ENCODE measurements at regions not wholly inside any gene's neighbourhood (a gene's known extent, or its start where the extent isn't known, plus 50 kb on each side); places are given as distances from the start of the nearest gene placed in this dataset.

- DNase-seq (ENCODE audit: extremely low spot score, unreplicated experiment) = no peak
- peaks cover 50% of the 10 kb centered on the region for H3K9me3 Mint-ChIP-seq (ENCODE audit: unreplicated experiment)
- no peaks in the 10 kb centered on the region for H3K4me1 Mint-ChIP-seq (ENCODE audit: unreplicated experiment)
- H3K4me3 Mint-ChIP-seq (ENCODE audit: unreplicated experiment) = no peak overlapping the region
- TF ChIP-seq CTCF (IDR thresholded peaks at IDR 0.05) = no peak
- no peaks in the 10 kb centered on the region for H3K27me3 Mint-ChIP-seq (ENCODE audit: unreplicated experiment)
- H3K36me3 Mint-ChIP-seq (ENCODE audit: unreplicated experiment) = no peaks in the 10 kb centered on the region
- H3K27ac Mint-ChIP-seq (ENCODE audit: unreplicated experiment) = no peak overlapping the region
Observed at GRCh38 chr5:3511519-3511918, 84.1 kb upstream of the IRX1 start.

- no peak for TF ChIP-seq CTCF (IDR thresholded peaks at IDR 0.05)
- no peak overlapping the region for H3K4me3 Mint-ChIP-seq (ENCODE audit: unreplicated experiment)
- H3K36me3 Mint-ChIP-seq (ENCODE audit: unreplicated experiment) = no peaks in the 10 kb centered on the region
- H3K27me3 Mint-ChIP-seq (ENCODE audit: unreplicated experiment) = no peaks in the 10 kb centered on the region
- H3K9me3 Mint-ChIP-seq (ENCODE audit: unreplicated experiment) = peaks cover 49% of the 10 kb centered on the region
- H3K27ac Mint-ChIP-seq (ENCODE audit: unreplicated experiment) = no peak overlapping the region
- no peaks in the 10 kb centered on the region for H3K4me1 Mint-ChIP-seq (ENCODE audit: unreplicated experiment)
- DNase-seq (ENCODE audit: extremely low spot score, unreplicated experiment) = no peak
Observed at GRCh38 chr5:3510642-3511417, 84.8 kb upstream of the IRX1 start.

- H3K36me3 Mint-ChIP-seq (ENCODE audit: unreplicated experiment) = no peaks in the 10 kb centered on the region
- no peak overlapping the region for H3K27ac Mint-ChIP-seq (ENCODE audit: unreplicated experiment)
- no peak for DNase-seq (ENCODE audit: extremely low spot score, unreplicated experiment)
- H3K4me1 Mint-ChIP-seq (ENCODE audit: unreplicated experiment) = no peaks in the 10 kb centered on the region
- H3K9me3 Mint-ChIP-seq (ENCODE audit: unreplicated experiment) = peaks cover 47% of the 10 kb centered on the region
- H3K4me3 Mint-ChIP-seq (ENCODE audit: unreplicated experiment) = no peak overlapping the region
- H3K27me3 Mint-ChIP-seq (ENCODE audit: unreplicated experiment) = no peaks in the 10 kb centered on the region
- no peak for TF ChIP-seq CTCF (IDR thresholded peaks at IDR 0.05)
Observed at GRCh38 chr5:3509290-3509689, 86.3 kb upstream of the IRX1 start.

- no peak for DNase-seq (ENCODE audit: extremely low spot score, unreplicated experiment)
- TF ChIP-seq CTCF (IDR thresholded peaks at IDR 0.05) = no peak
- H3K27ac Mint-ChIP-seq (ENCODE audit: unreplicated experiment) = no peak overlapping the region
- H3K4me3 Mint-ChIP-seq (ENCODE audit: unreplicated experiment) = no peak overlapping the region
- no peaks in the 10 kb centered on the region for H3K4me1 Mint-ChIP-seq (ENCODE audit: unreplicated experiment)
- no peaks in the 10 kb centered on the region for H3K36me3 Mint-ChIP-seq (ENCODE audit: unreplicated experiment)
- peaks cover 50% of the 10 kb centered on the region for H3K9me3 Mint-ChIP-seq (ENCODE audit: unreplicated experiment)
- H3K27me3 Mint-ChIP-seq (ENCODE audit: unreplicated experiment) = no peaks in the 10 kb centered on the region
Observed at GRCh38 chr5:3508395-3508794, 87.2 kb upstream of the IRX1 start.

DNA sequence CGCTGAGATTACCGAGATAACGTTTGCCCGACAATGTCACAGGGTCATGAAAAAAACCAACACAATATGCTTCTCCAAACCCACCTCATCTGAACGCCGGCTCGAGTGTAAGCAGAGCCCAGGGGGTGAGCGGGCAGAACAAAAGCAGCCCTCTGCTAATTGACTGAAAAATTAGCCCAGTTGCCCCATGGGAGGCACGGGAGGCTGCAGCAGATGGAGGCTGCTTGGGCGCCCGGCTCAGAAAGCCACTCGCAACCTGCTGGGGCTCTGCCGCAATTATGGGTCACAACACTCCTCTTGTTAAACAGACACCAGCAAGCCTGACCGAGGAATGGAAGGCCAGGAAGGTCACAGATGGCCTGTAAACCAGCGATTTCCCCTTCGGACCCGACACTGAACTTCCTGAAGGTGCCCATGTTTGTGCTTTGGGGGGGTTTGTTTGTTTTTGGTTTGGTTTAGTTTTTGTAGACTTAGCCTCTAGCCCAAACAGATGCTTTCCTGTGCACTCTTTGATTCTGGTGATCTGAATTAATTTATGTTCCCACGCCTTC, 104.6 kb upstream of the IRX1 start:
- Mint-ChIP-seq H3K27me3 (ENCODE audit: unreplicated experiment) (no peaks in the 10 kb centered on the region), H3K36me3 (ENCODE audit: unreplicated experiment) (no peaks in the 10 kb centered on the region), H3K27ac (ENCODE audit: unreplicated experiment) (no peak overlapping the region), H3K4me3 (ENCODE audit: unreplicated experiment) (no peak overlapping the region), H3K4me1 (ENCODE audit: unreplicated experiment) (no peaks in the 10 kb centered on the region), H3K9me3 (ENCODE audit: unreplicated experiment) (peaks cover 20% of the 10 kb centered on the region)
- DNase-seq (ENCODE audit: extremely low spot score, unreplicated experiment) = no peak
- TF ChIP-seq CTCF (IDR thresholded peaks at IDR 0.05) = no peak
